Skin epidermis (tissue), 12 donors: ENCODE measurements at regions not wholly inside any gene's neighbourhood (a gene's known extent, or its start where the extent isn't known, plus 50 kb on each side); places are given as distances from the start of the nearest gene placed in this dataset.
"Not testable (repeated sequence)": the region's sequence is repeated elsewhere in the genome, so short reads cannot be mapped to it uniquely, and the experiment has no call there.

ENCODE experiments used
- H3K27ac ChIP-seq, 21 experiments: fragments of 200-600 bp; sonication (generic) in 11 of 21; one replicate each; pipeline ENCODE4 v1.5.0; 2020; ENCODE audit warnings: mild to moderate bottlenecking in 3 of 21, inconsistent platforms in 2 of 21, moderate library complexity in 2 of 21
- H3K4me3 ChIP-seq, 7 experiments: fragments of 200-600 bp; sonication (generic) in 2 of 7; one replicate each; pipeline ENCODE4 v1.5.0; 2020; ENCODE audit warnings: inconsistent platforms in 2 of 7, mild to moderate bottlenecking in 2 of 7, moderate library complexity in 1 of 7

- no peak overlapping the region for H3K27ac ChIP-seq
Observed at GRCh38 chr6:90463359-90463758, 123.5 kb downstream of the MAP3K7 start.

GRCh38 chr6:90462102-90462501 is 124.8 kb downstream of the MAP3K7 start:
- Histone ChIP-seq H3K27ac (no peak overlapping the region), H3K4me3 (no peak overlapping the region)

More at GRCh38 chr6:90463359-90463758, 123.5 kb downstream of the MAP3K7 start:
- H3K4me3 ChIP-seq = no peak overlapping the region

GRCh38 chr6:90461383-90461782 is 125.5 kb downstream of the MAP3K7 start:
- Histone ChIP-seq H3K27ac (no peak overlapping the region), H3K4me3 (no peak overlapping the region)

GRCh38 chr6:90460051-90460450 is 126.8 kb downstream of the MAP3K7 start:
- H3K27ac ChIP-seq = no peak overlapping the region
- no peak overlapping the region for H3K4me3 ChIP-seq

GRCh38 chr6:90459225-90459758 is 127.6 kb downstream of the MAP3K7 start:
- no peak overlapping the region for H3K27ac ChIP-seq
- H3K4me3 ChIP-seq = no peak overlapping the region

GRCh38 chr6:90458353-90459224 is 128.3 kb downstream of the MAP3K7 start:
- Histone ChIP-seq H3K4me3 (peak overlapping the region in 1 of 7 experiments; percentile 4), H3K27ac (peak overlapping the region in 1 of 21 experiments; percentile 31)

GRCh38 chr6:90457867-90458259 is 129.0 kb downstream of the MAP3K7 start:
- H3K27ac ChIP-seq = no peak overlapping the region
- no peak overlapping the region for H3K4me3 ChIP-seq

GRCh38 chr6:90456997-90457866 is 129.6 kb downstream of the MAP3K7 start:
- not testable (repeated sequence) for H3K4me3 ChIP-seq, H3K27ac ChIP-seq

GRCh38 chr6:90456001-90456400 is 130.9 kb downstream of the MAP3K7 start:
- Histone ChIP-seq H3K27ac (no peak overlapping the region), H3K4me3 (no peak overlapping the region)

- Histone ChIP-seq H3K4me3 (no peak overlapping the region), H3K27ac (no peak overlapping the region)
Observed at GRCh38 chr6:90454836-90455427, 131.9 kb downstream of the MAP3K7 start.

- no peak overlapping the region for H3K4me3 ChIP-seq
- H3K27ac ChIP-seq = no peak overlapping the region
Observed at GRCh38 chr6:90450268-90450953, 136.5 kb downstream of the MAP3K7 start.

GRCh38 chr6:90449311-90449710 is 137.6 kb downstream of the MAP3K7 start:
- H3K4me3 ChIP-seq = no peak overlapping the region
- H3K27ac ChIP-seq = no peak overlapping the region

GRCh38 chr6:90448836-90449235 is 138.0 kb downstream of the MAP3K7 start:
- Histone ChIP-seq H3K27ac (no peak overlapping the region), H3K4me3 (no peak overlapping the region)

GRCh38 chr6:90446164-90446563 is 140.7 kb downstream of the MAP3K7 start:
- H3K4me3 ChIP-seq = no peak overlapping the region
- no peak overlapping the region for H3K27ac ChIP-seq

GRCh38 chr6:90445533-90446108 is 141.3 kb downstream of the MAP3K7 start:
- Histone ChIP-seq H3K4me3 (no peak overlapping the region), H3K27ac (no peak overlapping the region)

GRCh38 chr6:90444160-90444714 is 142.6 kb downstream of the MAP3K7 start:
- no peak overlapping the region for H3K27ac ChIP-seq
- no peak overlapping the region for H3K4me3 ChIP-seq

- H3K4me3 ChIP-seq = no peak overlapping the region
- H3K27ac ChIP-seq = no peak overlapping the region
Observed at GRCh38 chr6:90442366-90442765, 144.5 kb downstream of the MAP3K7 start.

- Histone ChIP-seq H3K4me3 (no peak overlapping the region), H3K27ac (no peak overlapping the region)
Observed at GRCh38 chr6:90440586-90441283, 144.1 kb upstream of the BACH2 start.
